H9 (cell line): ENCODE measurements at regions not wholly inside any gene's neighbourhood (a gene's known extent, or its start where the extent isn't known, plus 50 kb on each side); places are given as distances from the start of the nearest gene placed in this dataset.

ENCODE experiments used
- DNase-seq: peaks from one replicate; pipeline ENCODE4 v3.0.0-alpha.2; 2017
- H2AFZ ChIP-seq: one replicate; pipeline ENCODE4 v1.6.1; 2013; ENCODE audit warnings: mild to moderate bottlenecking, low read length, control low read depth, moderate library complexity
- H2AK5ac ChIP-seq: 2 replicates; pipeline ENCODE4 v1.6.1; 2013; ENCODE audit warnings: low read length, control low read depth, mixed read lengths; ENCODE audit not compliant: insufficient read length
- H2BK120ac ChIP-seq: one replicate; pipeline ENCODE4 v1.6.1; 2013; ENCODE audit warnings: low read depth, mild to moderate bottlenecking, low read length, control low read depth, inconsistent platforms; ENCODE audit not compliant: poor library complexity, severe bottlenecking
- H2BK12ac ChIP-seq: 2 replicates; pipeline ENCODE4 v1.6.1; 2013; ENCODE audit warnings: low read length, control low read depth, mixed read lengths, low read depth; ENCODE audit not compliant: insufficient read length
- H2BK15ac ChIP-seq: 2 replicates; pipeline ENCODE4 v1.6.1; 2013; ENCODE audit warnings: low read depth, low read length, control low read depth
- H2BK20ac ChIP-seq: one replicate; pipeline ENCODE4 v1.6.1; 2013; ENCODE audit warnings: low read depth, mild to moderate bottlenecking, low read length, control low read depth, inconsistent platforms; ENCODE audit not compliant: poor library complexity, severe bottlenecking
- H2BK5ac ChIP-seq: 2 replicates; pipeline ENCODE4 v1.6.1; 2013; ENCODE audit warnings: low read length, control low read depth, mixed read lengths; ENCODE audit not compliant: insufficient read length
- H3K14ac ChIP-seq: 2 replicates; pipeline ENCODE4 v1.6.1; 2013; ENCODE audit warnings: low read length, control low read depth; ENCODE audit not compliant: insufficient read depth
- H3K18ac ChIP-seq: 2 replicates; pipeline ENCODE4 v1.6.1; 2013; ENCODE audit warnings: low read depth, mild to moderate bottlenecking, mixed read lengths, low read length, control low read depth; ENCODE audit not compliant: insufficient read length
- H3K23ac ChIP-seq: 2 replicates; pipeline ENCODE4 v1.6.1; 2013; ENCODE audit warnings: low read length, control low read depth, mixed read lengths, low read depth; ENCODE audit not compliant: insufficient read length
- H3K23me2 ChIP-seq: 2 replicates; pipeline ENCODE4 v1.6.1; 2013; ENCODE audit warnings: low read depth, mild to moderate bottlenecking, mixed read lengths, low read length, control low read depth; ENCODE audit not compliant: insufficient read length, poor library complexity, severe bottlenecking
- H3K27ac ChIP-seq: 2 replicates; pipeline ENCODE4 v1.5.1; 2013; ENCODE audit warnings: low read length, control low read depth, mixed read lengths, low read depth; ENCODE audit not compliant: insufficient read length
- H3K27me3 ChIP-seq: 2 replicates; pipeline ENCODE4 v1.6.1; 2013; ENCODE audit warnings: low read length, control low read depth, inconsistent platforms; ENCODE audit not compliant: insufficient read depth
- H3K4ac ChIP-seq: 2 replicates; pipeline ENCODE4 v1.6.1; 2013; ENCODE audit warnings: low read depth, mild to moderate bottlenecking, control low read depth, inconsistent platforms, low read length, moderate library complexity
- H3K4me1 ChIP-seq: 2 replicates; pipeline ENCODE4 v1.6.1; 2013; ENCODE audit warnings: low read length, control low read depth, inconsistent platforms; ENCODE audit not compliant: insufficient read depth
- H3K4me2 ChIP-seq: 2 replicates; pipeline ENCODE4 v1.6.1; 2013; ENCODE audit warnings: low read length, control low read depth, mixed read lengths; ENCODE audit not compliant: insufficient read length, insufficient read depth
- H3K56ac ChIP-seq: 2 replicates; pipeline ENCODE4 v1.6.1; 2013; ENCODE audit warnings: low read depth, mild to moderate bottlenecking, mixed read lengths, low read length, control low read depth; ENCODE audit not compliant: insufficient read length
- H3K79me1 ChIP-seq: 2 replicates; pipeline ENCODE4 v1.6.1; 2013; ENCODE audit warnings: low read depth, mild to moderate bottlenecking, moderate library complexity, low read length, control low read depth, inconsistent platforms; ENCODE audit not compliant: insufficient read depth, poor library complexity, severe bottlenecking
- H3K79me2 ChIP-seq: 2 replicates; pipeline ENCODE4 v1.6.1; 2013; ENCODE audit warnings: low read length, control low read depth, inconsistent platforms; ENCODE audit not compliant: insufficient read depth
- H3K9ac ChIP-seq: 2 replicates; pipeline ENCODE4 v1.6.1; 2013; ENCODE audit warnings: low read length, control low read depth, mixed read lengths; ENCODE audit not compliant: insufficient read length; ENCODE audit errors: extremely low read depth
- H3K9me3 ChIP-seq: one replicate; pipeline ENCODE4 v1.6.1; 2013; ENCODE audit warnings: low read depth, low read length, inconsistent platforms; ENCODE audit not compliant: control insufficient read depth
- H3T11ph ChIP-seq: one replicate; pipeline ENCODE4 v1.6.1; 2013; ENCODE audit warnings: mild to moderate bottlenecking, low read length, control low read depth, inconsistent platforms
- H4K20me1 ChIP-seq: one replicate; pipeline ENCODE4 v1.6.1; 2013; ENCODE audit not compliant: control insufficient read depth, insufficient read length, insufficient read depth
- H4K5ac ChIP-seq: 2 replicates; pipeline ENCODE4 v1.6.1; 2013; ENCODE audit warnings: low read depth, mild to moderate bottlenecking, mixed read lengths, low read length, control low read depth; ENCODE audit not compliant: insufficient read length
- H4K8ac ChIP-seq: replicated peaks from 2 replicates; pipeline ENCODE4 v1.6.1; 2013; ENCODE audit warnings: low read length, control low read depth, mixed read lengths, low read depth; ENCODE audit not compliant: insufficient read length
- H4K91ac ChIP-seq: 2 replicates; pipeline ENCODE4 v1.6.1; 2013; ENCODE audit warnings: low read depth, mild to moderate bottlenecking, moderate library complexity, mixed read lengths, low read length, control low read depth; ENCODE audit not compliant: insufficient read length
- H3K27ac Mint-ChIP-seq, 3 experiments: 2 replicates in 2 of 3; 3 replicates in 1 of 3; pipeline ENCODE4 v1.8.0; 2020 to 2021; ENCODE audit warnings: mixed read lengths in 3 of 3, mild to moderate bottlenecking in 1 of 3, moderate library complexity in 1 of 3
- H3K27me3 Mint-ChIP-seq: 2 replicates; pipeline ENCODE4 v1.8.0; 2021; ENCODE audit warnings: low read depth, mild to moderate bottlenecking, moderate library complexity, mixed read lengths
- H3K36me3 Mint-ChIP-seq, 3 experiments: 2 replicates in 2 of 3; 3 replicates in 1 of 3; pipeline ENCODE4 v1.8.0; 2020 to 2021; ENCODE audit warnings: low read depth in 3 of 3, mixed read lengths in 3 of 3; ENCODE audit not compliant: insufficient read depth in 1 of 3
- H3K4me1 Mint-ChIP-seq, 2 experiments: 2 replicates each; pipeline ENCODE4 v1.8.0; 2020; ENCODE audit warnings: mixed read lengths in 2 of 2
- H3K4me3 Mint-ChIP-seq, 2 experiments: 2 replicates in 1 of 2; 3 replicates in 1 of 2; pipeline ENCODE4 v1.8.0; 2020 to 2021; ENCODE audit warnings: mild to moderate bottlenecking in 2 of 2, mixed read lengths in 2 of 2, moderate library complexity in 1 of 2
- H3K9me3 Mint-ChIP-seq, 2 experiments: 2 replicates in 1 of 2; 3 replicates in 1 of 2; pipeline ENCODE4 v1.8.0; 2020; ENCODE audit warnings: mild to moderate bottlenecking in 2 of 2, mixed read lengths in 2 of 2, moderate library complexity in 1 of 2
- WGBS: extraction: QIAGEN DNeasy Blood & Tissue Kit; methylation state at CpG from one replicate; pipeline ENCODE4 v1.1.7; 2013; ENCODE audit warnings: missing lambda C conversion rate, low lambda C conversion rate, mixed read lengths; ENCODE audit not compliant: insufficient read length; ENCODE audit errors: extremely low coverage; 5-methylcytosine and 5-hydroxymethylcytosine counted together
- TF ChIP-seq, protein P1 (sequence below): fragments of 200-600 bp; sonication (generic); conservative IDR thresholded peaks from 3 replicates; pipeline ENCODE4 v1.8.0; 2021; ENCODE audit warnings: antibody characterized with exemption, mild to moderate bottlenecking

DNA sequence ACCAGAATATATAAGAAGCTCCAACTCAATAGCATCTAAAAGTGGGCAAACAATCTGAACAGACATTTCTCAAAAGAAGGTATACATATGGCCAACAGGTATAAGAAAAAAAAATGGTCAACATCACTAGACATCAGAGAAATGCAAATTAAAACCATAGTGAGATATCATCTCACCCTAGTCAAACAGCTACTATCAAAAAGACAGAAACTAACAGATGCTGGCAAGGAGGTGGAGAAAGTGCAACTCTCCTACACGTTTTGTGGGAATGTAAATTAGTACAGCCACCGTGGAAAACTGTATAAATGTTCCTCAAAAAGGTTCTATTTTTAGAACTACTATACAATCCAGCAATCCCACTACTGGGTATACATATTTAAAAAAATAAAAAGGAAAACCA is 199.9 kb upstream of the SMC2 start:
- Histone ChIP-seq H2BK120ac (no peak overlapping the region), H3K4me1 (no peaks in the 10 kb centered on the region), H4K8ac (no peak overlapping the region), H3K9me3 (no peaks in the 10 kb centered on the region), H4K5ac (no peak overlapping the region), H2BK5ac (no peak overlapping the region), H2BK12ac (no peak overlapping the region), H2BK15ac (no peak overlapping the region), H3K23ac (no peak overlapping the region), H3K4ac (no peak overlapping the region), H2AK5ac (no peak overlapping the region), H3K9ac (no peak overlapping the region), H2AFZ (no peak overlapping the region), H3K56ac (no peak overlapping the region), H2BK20ac (no peak overlapping the region), H3K27me3 (no peaks in the 10 kb centered on the region), H3K4me2 (no peak overlapping the region), H3K79me1 (no peaks in the 10 kb centered on the region), H3T11ph (no peak overlapping the region), H3K14ac (no peak overlapping the region), H3K18ac (no peak overlapping the region), H3K27ac (no peak overlapping the region), H3K23me2 (no peaks in the 10 kb centered on the region), H4K91ac (no peak overlapping the region), H3K79me2 (no peaks in the 10 kb centered on the region), H4K20me1 (no peaks in the 10 kb centered on the region)
- H3K9me3 Mint-ChIP-seq, result no peaks in the 10 kb centered on the region
- H3K27me3 Mint-ChIP-seq, result no peaks in the 10 kb centered on the region; the same call in 1 of the 2 replicates
- no CpG with 5 or more reads among the region's 2 CpGs for WGBS
- no peak for DNase-seq
- no peaks in the 10 kb centered on the region for H3K4me1 Mint-ChIP-seq
- no peaks in the 10 kb centered on the region for H3K36me3 Mint-ChIP-seq
- no peak overlapping the region for H3K27ac Mint-ChIP-seq
- TF ChIP-seq, protein P1, sequence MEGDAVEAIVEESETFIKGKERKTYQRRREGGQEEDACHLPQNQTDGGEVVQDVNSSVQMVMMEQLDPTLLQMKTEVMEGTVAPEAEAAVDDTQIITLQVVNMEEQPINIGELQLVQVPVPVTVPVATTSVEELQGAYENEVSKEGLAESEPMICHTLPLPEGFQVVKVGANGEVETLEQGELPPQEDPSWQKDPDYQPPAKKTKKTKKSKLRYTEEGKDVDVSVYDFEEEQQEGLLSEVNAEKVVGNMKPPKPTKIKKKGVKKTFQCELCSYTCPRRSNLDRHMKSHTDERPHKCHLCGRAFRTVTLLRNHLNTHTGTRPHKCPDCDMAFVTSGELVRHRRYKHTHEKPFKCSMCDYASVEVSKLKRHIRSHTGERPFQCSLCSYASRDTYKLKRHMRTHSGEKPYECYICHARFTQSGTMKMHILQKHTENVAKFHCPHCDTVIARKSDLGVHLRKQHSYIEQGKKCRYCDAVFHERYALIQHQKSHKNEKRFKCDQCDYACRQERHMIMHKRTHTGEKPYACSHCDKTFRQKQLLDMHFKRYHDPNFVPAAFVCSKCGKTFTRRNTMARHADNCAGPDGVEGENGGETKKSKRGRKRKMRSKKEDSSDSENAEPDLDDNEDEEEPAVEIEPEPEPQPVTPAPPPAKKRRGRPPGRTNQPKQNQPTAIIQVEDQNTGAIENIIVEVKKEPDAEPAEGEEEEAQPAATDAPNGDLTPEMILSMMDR, result no peak
- H3K4me3 Mint-ChIP-seq, result no peak overlapping the region
